HG03469 (cell line): ENCODE measurements at regions not wholly inside any gene's neighbourhood (a gene's known extent, or its start where the extent isn't known, plus 50 kb on each side); places are given as distances from the start of the nearest gene placed in this dataset.

ENCODE experiments used
- ATAC-seq: cut with Tn5 transposase; IDR thresholded peaks from one replicate; pipeline ENCODE4 v1.9.1; 2021; ENCODE audit warnings: mild to moderate bottlenecking, moderate library complexity, moderate number of reproducible peaks; ENCODE audit not compliant: unreplicated experiment

DNA sequence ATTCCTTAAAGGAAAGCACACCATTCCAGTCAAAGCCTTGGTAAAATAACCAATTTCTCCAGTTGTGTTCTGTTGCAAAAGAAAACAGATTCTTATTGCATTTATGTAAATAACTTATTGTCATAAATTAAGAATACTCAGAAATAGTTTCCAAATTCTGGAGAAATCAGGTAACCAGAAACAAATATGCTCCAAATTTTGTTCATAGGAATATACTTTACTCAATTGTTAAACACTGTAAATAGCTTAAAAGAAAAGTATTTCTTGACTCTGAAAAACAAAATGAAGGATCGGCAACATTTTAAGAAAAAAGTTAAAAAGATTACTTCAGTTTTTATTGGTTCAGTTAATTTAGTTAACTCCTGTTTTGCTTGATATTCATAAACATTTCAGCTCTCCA, 67.1 kb upstream of the PIK3CG start:
- no peak for ATAC-seq

DNA sequence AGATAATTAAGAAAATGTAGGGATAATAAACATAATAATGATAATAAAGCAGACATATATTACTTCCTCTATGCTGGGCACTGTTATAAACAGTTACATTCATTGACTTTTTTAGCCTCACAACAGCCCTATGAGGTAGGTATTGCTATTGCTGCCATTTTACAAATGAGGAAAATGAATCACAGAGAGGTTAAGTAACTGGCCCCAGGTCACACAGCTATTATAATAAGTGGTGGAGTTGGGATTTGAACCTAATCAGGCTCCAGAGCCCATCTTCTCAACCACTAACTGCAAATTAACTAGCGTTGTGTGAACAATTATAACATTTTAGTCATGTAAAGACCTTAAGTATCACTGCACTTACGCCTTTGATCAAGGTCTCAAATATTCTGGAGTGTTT, 62.5 kb upstream of the PIK3CG start:
- ATAC-seq = no peak

DNA sequence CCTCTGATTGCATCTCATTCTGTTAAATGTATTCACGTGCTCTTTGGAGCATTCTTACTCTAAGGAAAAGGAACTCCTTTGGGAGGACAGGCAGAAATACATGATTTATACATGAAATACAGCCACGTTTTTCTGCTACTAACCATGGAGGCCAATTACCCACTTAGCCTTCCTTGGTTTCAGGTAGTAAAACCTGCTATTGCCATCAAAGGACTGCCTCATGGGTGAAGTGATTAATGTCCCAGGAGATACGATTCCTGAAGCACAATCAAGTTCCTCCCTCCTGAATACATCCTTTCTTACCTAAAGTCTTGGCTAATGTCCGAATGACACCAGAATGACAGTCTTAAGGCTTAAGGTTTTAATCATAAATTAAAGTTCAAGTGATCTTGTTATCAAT, 58.5 kb upstream of the PIK3CG start:
- no peak for ATAC-seq

DNA sequence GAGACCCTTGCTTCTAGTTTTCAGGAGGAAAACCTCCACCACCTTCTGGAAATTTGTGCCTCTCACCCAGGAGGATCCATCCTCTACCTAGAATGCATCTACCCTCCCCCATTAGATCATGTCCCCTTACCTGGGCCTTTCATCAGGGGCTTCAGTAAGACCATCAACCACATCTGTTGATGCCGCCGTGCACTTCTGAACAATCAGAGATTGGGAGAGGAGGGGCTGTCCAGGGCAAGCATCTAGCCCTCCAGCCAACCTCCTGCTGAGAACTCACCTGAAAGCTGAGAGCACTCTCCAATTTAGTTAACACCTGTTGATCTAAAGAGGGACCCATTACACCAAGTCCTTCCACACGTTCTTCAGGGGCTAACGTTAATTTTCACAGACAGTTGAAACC, 57.6 kb upstream of the PIK3CG start:
- ATAC-seq = no peak

DNA sequence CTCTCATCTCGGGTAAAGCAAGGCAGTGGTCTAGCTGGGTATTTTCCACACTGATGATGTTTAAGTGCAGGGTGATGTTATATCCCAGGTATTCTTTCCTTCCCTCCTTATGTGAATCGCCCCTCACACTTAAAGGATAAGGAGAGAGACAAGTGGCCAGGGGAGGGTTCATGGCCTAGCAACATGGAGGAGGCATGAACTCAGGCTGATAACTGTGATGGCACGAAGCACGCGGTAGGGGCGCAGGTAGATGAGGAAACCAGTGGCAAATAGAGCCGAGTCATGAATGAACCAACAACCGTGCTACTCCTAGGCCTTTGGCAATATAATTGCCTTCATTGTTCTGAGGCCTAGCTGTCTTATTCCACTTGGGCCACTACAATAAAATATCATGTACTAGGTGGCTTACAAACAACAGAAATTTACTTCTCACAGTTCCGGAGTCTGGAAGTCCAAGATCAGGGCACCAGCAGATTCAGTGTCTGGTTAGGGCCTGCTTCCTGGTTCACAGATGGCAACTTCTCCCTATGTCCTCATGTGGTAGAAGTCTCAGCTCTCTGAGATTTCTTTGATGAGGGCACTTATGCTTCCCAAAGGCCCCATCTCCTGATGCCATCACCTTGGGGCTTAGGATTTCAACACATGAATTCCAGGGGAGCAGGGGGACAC, 56.0 kb upstream of the PIK3CG start:
- no peak for ATAC-seq

DNA sequence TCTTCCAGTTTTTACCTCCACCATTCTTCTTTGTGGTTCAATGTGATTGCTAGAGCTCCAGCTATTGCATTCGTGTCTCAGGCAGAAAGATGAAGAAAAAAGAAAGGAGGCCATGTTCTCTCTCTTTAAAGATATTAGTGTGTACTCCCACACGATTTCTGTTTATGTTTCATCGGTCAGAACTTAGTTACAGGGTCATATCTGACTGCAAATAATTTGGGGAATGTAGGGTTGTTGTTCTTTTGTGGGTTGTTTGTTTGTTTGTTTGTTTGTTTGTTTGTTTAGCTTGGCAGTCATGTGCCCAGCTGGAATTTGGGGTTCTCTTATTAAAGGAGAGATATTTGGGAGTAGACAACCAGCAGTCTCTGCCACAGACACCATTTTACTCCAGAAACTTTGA, 53.6 kb upstream of the PIK3CG start:
- ATAC-seq = no peak

DNA sequence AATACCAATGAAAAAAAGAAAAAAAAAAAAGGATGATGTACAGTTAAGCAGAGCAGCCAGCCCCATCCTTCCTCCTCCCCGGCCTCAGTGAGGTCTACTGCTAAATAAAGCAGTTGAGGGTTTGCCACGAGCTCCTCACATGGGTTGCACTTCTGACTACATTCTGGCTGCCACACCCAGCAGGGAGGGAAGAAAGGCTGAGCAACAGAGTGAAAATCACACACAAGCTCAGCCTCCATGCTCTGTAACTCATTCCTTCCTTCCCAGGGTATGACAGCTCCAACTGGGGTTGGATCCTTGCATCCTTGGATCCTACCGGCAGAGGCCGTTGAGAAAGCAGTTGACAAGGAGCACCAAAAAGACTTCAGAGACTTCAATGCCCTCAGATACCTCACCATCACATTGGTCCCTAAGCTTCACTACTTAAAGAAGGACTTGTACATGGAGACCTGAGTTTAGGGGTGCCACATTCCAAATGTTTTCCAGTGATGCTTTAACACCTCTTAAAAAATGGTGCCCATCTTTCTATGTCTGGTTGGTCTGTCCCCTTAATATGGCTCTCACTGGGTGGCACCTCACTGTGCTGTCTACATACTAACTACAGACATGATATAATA, 52.9 kb upstream of the PIK3CG start:
- ATAC-seq = no peak

DNA sequence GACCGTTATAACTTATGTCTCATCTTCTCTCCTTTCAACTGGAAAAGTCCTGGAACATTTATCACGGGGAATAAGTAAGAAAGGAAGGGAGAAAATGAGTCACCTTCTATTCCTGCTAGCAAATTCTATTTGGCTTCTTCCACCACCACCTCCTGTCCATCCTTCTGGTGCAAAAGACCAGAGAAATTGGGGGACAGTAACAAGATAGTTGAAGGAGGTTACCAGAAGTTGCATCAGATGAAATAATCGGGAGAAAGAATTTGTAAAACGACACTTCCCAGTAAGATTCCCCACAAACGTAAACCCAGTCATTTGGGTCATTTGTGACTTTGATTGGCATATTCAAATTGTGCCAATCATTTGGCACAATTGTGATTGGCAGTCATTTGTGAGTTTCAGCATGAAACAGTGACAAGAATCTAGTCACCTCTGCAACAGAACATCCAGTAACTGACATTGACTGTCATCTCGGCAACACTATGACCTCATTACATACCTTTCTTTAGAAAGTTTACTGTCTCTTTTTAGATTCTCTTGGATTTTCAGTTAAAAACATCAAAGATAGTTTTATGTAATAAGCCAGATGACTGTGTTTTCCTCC, 51.3 kb upstream of the PIK3CG start:
- ATAC-seq = no peak

DNA sequence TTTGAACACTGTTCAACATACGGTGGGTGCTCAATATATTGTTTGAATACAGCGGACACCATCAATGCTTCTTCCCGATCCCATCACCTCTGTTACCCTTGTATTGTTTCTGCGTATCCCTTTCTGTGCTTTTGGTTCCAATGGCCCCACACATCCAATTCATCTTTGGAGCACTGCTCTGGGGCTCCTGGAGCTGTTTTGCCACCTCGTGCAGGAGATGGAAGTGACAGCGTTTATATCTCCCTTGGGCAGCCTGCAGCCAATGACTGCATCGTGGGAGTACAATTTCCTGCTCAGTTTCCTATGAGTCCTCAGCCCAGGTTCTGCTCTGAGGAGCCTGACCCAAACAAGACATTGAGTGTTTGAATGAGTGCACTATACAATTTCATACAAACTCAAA, 50.2 kb upstream of the PIK3CG start:
- no peak for ATAC-seq
